ENCODE measurements at regions not wholly inside any gene's neighbourhood (a gene's known extent, or its start where the extent isn't known, plus 50 kb on each side); places are given as distances from the start of the nearest gene placed in this dataset.

- DNase-seq (ENCODE audit: low spot score, unreplicated experiment): no peak
- no peak overlapping the region for H3K4me3 Mint-ChIP-seq (ENCODE audit: low read depth)
- H3K27me3 Mint-ChIP-seq: peaks cover 6% of the 10 kb centered on the region
- no peak overlapping the region for H3K27ac Mint-ChIP-seq
- H3K36me3 Mint-ChIP-seq (ENCODE audit: insufficient read depth): no peaks in the 10 kb centered on the region
- H3K9me3 Mint-ChIP-seq (ENCODE audit: low read depth): no peaks in the 10 kb centered on the region
- peaks cover 3% of the 10 kb centered on the region for H3K4me1 Mint-ChIP-seq (ENCODE audit: low read depth)
- TF ChIP-seq CTCF (IDR thresholded peaks at IDR 0.05; ENCODE audit: unreplicated experiment): no peak
Observed at GRCh38 chr16:11472851-11473250, 113.9 kb downstream of the LITAF start.

- Mint-ChIP-seq H3K27me3 (peaks cover 6% of the 10 kb centered on the region), H3K4me1 (ENCODE audit: low read depth) (peaks cover 3% of the 10 kb centered on the region), H3K27ac (no peak overlapping the region), H3K4me3 (ENCODE audit: low read depth) (no peak overlapping the region), H3K9me3 (ENCODE audit: low read depth) (no peaks in the 10 kb centered on the region), H3K36me3 (ENCODE audit: insufficient read depth) (no peaks in the 10 kb centered on the region)
- DNase-seq (ENCODE audit: low spot score, unreplicated experiment): no peak
- no peak for TF ChIP-seq CTCF (IDR thresholded peaks at IDR 0.05; ENCODE audit: unreplicated experiment)
Observed at GRCh38 chr16:11473728-11474127, 113.0 kb downstream of the LITAF start.

GRCh38 chr16:11474617-11475291 lies 112.0 kb downstream of the LITAF start:
- DNase-seq (ENCODE audit: low spot score, unreplicated experiment): no peak
- H3K36me3 Mint-ChIP-seq (ENCODE audit: insufficient read depth): no peaks in the 10 kb centered on the region
- H3K4me1 Mint-ChIP-seq (ENCODE audit: low read depth): peaks cover 3% of the 10 kb centered on the region
- TF ChIP-seq CTCF (IDR thresholded peaks at IDR 0.05; ENCODE audit: unreplicated experiment): no peak
- H3K4me3 Mint-ChIP-seq (ENCODE audit: low read depth): no peak overlapping the region
- no peak overlapping the region for H3K27ac Mint-ChIP-seq
- no peaks in the 10 kb centered on the region for H3K9me3 Mint-ChIP-seq (ENCODE audit: low read depth)
- H3K27me3 Mint-ChIP-seq: peaks cover 9% of the 10 kb centered on the region

GRCh38 chr16:11475896-11476630 lies 110.7 kb downstream of the LITAF start:
- Mint-ChIP-seq H3K27ac (peak overlapping the region; percentile 17), H3K4me1 (ENCODE audit: low read depth) (peaks cover 3% of the 10 kb centered on the region), H3K4me3 (ENCODE audit: low read depth) (no peak overlapping the region), H3K9me3 (ENCODE audit: low read depth) (peaks cover 6% of the 10 kb centered on the region), H3K27me3 (peaks cover 3% of the 10 kb centered on the region), H3K36me3 (ENCODE audit: insufficient read depth) (no peaks in the 10 kb centered on the region)
- DNase-seq (ENCODE audit: low spot score, unreplicated experiment): no peak
- no peak for TF ChIP-seq CTCF (IDR thresholded peaks at IDR 0.05; ENCODE audit: unreplicated experiment)

GRCh38 chr16:11476676-11477075 lies 110.0 kb downstream of the LITAF start:
- no peak for TF ChIP-seq CTCF (IDR thresholded peaks at IDR 0.05; ENCODE audit: unreplicated experiment)
- peaks cover 6% of the 10 kb centered on the region for H3K9me3 Mint-ChIP-seq (ENCODE audit: low read depth)
- H3K4me3 Mint-ChIP-seq (ENCODE audit: low read depth): no peak overlapping the region
- H3K27ac Mint-ChIP-seq: no peak overlapping the region
- H3K4me1 Mint-ChIP-seq (ENCODE audit: low read depth): peaks cover 3% of the 10 kb centered on the region
- H3K36me3 Mint-ChIP-seq (ENCODE audit: insufficient read depth): no peaks in the 10 kb centered on the region
- peaks cover 3% of the 10 kb centered on the region for H3K27me3 Mint-ChIP-seq
- DNase-seq (ENCODE audit: low spot score, unreplicated experiment): no peak
